Panc1 (cell line): ENCODE measurements at regions not wholly inside any gene's neighbourhood (a gene's known extent, or its start where the extent isn't known, plus 50 kb on each side); places are given as distances from the start of the nearest gene placed in this dataset.

Source experiments
- ATAC-seq: fragments of 200-7000 bp; cut with Tn5 transposase; 2 replicates; pipeline ENCODE4 v1.9.1; 2020; ENCODE audit warnings: mild to moderate bottlenecking, moderate library complexity
- BruUV-seq: library from RNA; stranded (reverse); fragments of 400-500 nt; replicated peaks from 2 replicates; lab custom pipeline; 2021; lab: Mats Ljungman, UMichigan
- CTCF ChIA-PET: fragments of 300-600 bp; sonication (Branson Sonifier 250); formaldehyde crosslinking; loops from one replicate; lab custom pipeline; 2022; ENCODE audit warnings: antibody characterized with exemption; lab: Charles Lee
- POLR2A ChIA-PET: fragments of 300-600 bp; sonication (Branson Sonifier 250); formaldehyde crosslinking; loops from one replicate; lab custom pipeline; 2022; ENCODE audit warnings: antibody characterized with exemption; lab: Charles Lee
- DNase-seq: peaks from one replicate; pipeline ENCODE4 v3.0.0-alpha.2; 2010; ENCODE audit warnings: low read depth, low spot score
- H3K27ac ChIP-seq: 2 replicates; pipeline ENCODE4 v1.5.1; 2011; ENCODE audit warnings: mild to moderate bottlenecking, low read length, inconsistent platforms
- H3K27me3 ChIP-seq: fragments of 200-500 bp; sonication (Bioruptor generic); 2 replicates; pipeline ENCODE4 v1.6.0; 2014; ENCODE audit warnings: low read length, inconsistent platforms; ENCODE audit not compliant: control insufficient read depth, insufficient read depth
- H3K36me3 ChIP-seq: fragments of 200-500 bp; sonication (Bioruptor generic); 2 replicates; pipeline ENCODE4 v1.5.1; 2014; ENCODE audit warnings: inconsistent platforms, mild to moderate bottlenecking, low read length, moderate library complexity; ENCODE audit not compliant: control insufficient read depth, insufficient read depth
- H3K4me1 ChIP-seq: 2 replicates; pipeline ENCODE4 v1.5.1; 2011; ENCODE audit warnings: inconsistent platforms, mild to moderate bottlenecking, low read length, moderate library complexity; ENCODE audit not compliant: control insufficient read depth, insufficient read depth
- H3K4me3 ChIP-seq, 2 experiments: 2 replicates each; pipeline ENCODE4 v1.5.1; 2011 to 2012; ENCODE audit warnings: low read depth in 2 of 2, low read length in 2 of 2, mild to moderate bottlenecking in 2 of 2, inconsistent platforms in 1 of 2, moderate library complexity in 1 of 2
- H3K9me3 ChIP-seq: fragments of 200-500 bp; sonication (Bioruptor generic); 2 replicates; pipeline ENCODE4 v1.5.1; 2014; ENCODE audit warnings: low read depth, mild to moderate bottlenecking, inconsistent platforms, low read length, moderate library complexity; ENCODE audit not compliant: control insufficient read depth, insufficient read depth
- POLR2AphosphoS5 ChIP-seq: IDR thresholded peaks from 2 replicates; pipeline ENCODE4 v1.6.1; 2012; ENCODE audit warnings: mild to moderate bottlenecking, low read depth, low read length, moderate library complexity
- SIN3A ChIP-seq: IDR thresholded peaks from 2 replicates; pipeline ENCODE4 v1.6.1; 2012; ENCODE audit warnings: low read depth, mild to moderate bottlenecking, low read length, moderate library complexity, borderline replicate concordance; ENCODE audit not compliant: insufficient read depth
- TCF7L2 ChIP-seq: IDR thresholded peaks from 2 replicates; pipeline ENCODE4 v1.6.1; 2011; ENCODE audit warnings: mild to moderate bottlenecking, low read depth, low read length, inconsistent platforms
- in situ Hi-C: cut with HindIII; loops from 2 replicates; pipeline ENCODE4 v1.10.0; 2016; ENCODE audit warnings: low sequenced_read_pairs, low pct_unique_long_range_greater_than_20kb
- intact Hi-C: fragments of 100-400 bp; cut with micrococcal nuclease; formaldehyde crosslinking; loops from one replicate; pipeline ENCODE4 v1.10.0; 2022; ENCODE audit not compliant: unreplicated experiment
- TF ChIP-seq, protein P1 (sequence below), 2 experiments: IDR thresholded peaks; 2 replicates each; pipeline ENCODE4 v1.6.1; 2011 to 2012; ENCODE audit warnings: low read depth in 2 of 2, control low read depth in 1 of 2, low read length in 1 of 2, mild to moderate bottlenecking in 1 of 2, moderate library complexity in 1 of 2; ENCODE audit not compliant: insufficient read depth in 1 of 2
- TF ChIP-seq, protein P2 (sequence below): fragments of 450-650 bp; IDR thresholded peaks from 2 replicates; pipeline ENCODE4 v1.5.1; 2017; ENCODE audit warnings: mild to moderate bottlenecking

DNA sequence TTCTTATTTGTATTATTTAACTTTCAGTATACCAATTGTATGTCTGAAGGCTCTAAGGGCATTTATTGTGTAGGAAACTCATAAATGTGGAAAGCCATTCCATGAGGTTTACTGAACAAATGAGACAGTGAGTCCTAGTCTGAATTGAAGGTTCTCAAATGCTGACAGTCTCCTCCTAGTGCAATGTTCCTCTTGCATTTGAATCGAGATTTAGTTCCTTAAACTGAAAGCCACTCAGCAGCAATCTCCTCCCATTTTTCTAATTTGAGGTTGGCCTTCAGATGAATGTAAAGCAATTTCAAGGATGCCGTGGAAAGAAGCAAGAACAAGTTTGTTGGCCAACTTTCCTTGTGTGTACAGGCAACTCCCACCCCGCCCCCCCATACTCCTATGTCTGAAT, 493.2 kb upstream of the KLF4 start:
- no TSS peak for BruUV-seq

DNA sequence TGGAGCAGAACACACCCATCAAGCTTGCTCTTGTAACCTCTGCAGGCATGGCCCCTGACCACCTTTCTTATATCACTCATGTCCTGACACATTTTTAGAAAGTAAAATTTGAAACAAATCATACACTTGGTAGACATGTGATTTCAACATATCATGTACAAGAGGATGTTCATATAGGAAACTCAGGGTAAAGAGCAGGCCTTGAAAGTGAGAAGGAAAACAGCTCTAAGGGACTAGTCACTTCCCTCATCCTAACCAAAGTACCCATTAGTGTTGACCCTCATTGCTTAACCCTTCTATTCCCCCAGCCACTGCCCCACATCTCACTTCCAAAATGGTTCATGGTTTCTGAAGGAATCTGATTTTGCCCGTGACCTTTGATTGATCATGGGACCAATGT, 492.4 kb upstream of the KLF4 start:
- no peaks in the 10 kb centered on the region for H3K4me1 ChIP-seq
- no TSS peak for BruUV-seq
- no peak overlapping the region for H3K4me3 ChIP-seq
- no peaks in the 10 kb centered on the region for H3K27me3 ChIP-seq
- no peak for TF ChIP-seq SIN3A
- no peaks in the 10 kb centered on the region for H3K36me3 ChIP-seq
- DNase-seq = no peak
- H3K9me3 ChIP-seq = no peaks in the 10 kb centered on the region
- CTCF ChIA-PET = no interaction called here
- no peak for ATAC-seq
- in situ Hi-C loops = no loop called here
- POLR2A ChIA-PET = no interaction called here
- intact Hi-C loops = no loop called here
- H3K27ac ChIP-seq = no peak overlapping the region

More for the DNA sequence above, 493.2 kb upstream of the KLF4 start:
- intact Hi-C loops = no loop called here
- Histone ChIP-seq H3K27ac (no peak overlapping the region), H3K36me3 (no peaks in the 10 kb centered on the region), H3K4me3 (no peak overlapping the region), H3K4me1 (no peaks in the 10 kb centered on the region), H3K27me3 (no peaks in the 10 kb centered on the region), H3K9me3 (no peaks in the 10 kb centered on the region)
- TF ChIP-seq TCF7L2 (no peak), POLR2AphosphoS5 (no peak), SIN3A (no peak)
- TF ChIP-seq, protein P1, sequence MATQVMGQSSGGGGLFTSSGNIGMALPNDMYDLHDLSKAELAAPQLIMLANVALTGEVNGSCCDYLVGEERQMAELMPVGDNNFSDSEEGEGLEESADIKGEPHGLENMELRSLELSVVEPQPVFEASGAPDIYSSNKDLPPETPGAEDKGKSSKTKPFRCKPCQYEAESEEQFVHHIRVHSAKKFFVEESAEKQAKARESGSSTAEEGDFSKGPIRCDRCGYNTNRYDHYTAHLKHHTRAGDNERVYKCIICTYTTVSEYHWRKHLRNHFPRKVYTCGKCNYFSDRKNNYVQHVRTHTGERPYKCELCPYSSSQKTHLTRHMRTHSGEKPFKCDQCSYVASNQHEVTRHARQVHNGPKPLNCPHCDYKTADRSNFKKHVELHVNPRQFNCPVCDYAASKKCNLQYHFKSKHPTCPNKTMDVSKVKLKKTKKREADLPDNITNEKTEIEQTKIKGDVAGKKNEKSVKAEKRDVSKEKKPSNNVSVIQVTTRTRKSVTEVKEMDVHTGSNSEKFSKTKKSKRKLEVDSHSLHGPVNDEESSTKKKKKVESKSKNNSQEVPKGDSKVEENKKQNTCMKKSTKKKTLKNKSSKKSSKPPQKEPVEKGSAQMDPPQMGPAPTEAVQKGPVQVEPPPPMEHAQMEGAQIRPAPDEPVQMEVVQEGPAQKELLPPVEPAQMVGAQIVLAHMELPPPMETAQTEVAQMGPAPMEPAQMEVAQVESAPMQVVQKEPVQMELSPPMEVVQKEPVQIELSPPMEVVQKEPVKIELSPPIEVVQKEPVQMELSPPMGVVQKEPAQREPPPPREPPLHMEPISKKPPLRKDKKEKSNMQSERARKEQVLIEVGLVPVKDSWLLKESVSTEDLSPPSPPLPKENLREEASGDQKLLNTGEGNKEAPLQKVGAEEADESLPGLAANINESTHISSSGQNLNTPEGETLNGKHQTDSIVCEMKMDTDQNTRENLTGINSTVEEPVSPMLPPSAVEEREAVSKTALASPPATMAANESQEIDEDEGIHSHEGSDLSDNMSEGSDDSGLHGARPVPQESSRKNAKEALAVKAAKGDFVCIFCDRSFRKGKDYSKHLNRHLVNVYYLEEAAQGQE (IDR thresholded peaks at IDR 0.05; ENCODE audit: insufficient read depth in 1 of 2, low read depth in 2 of 2, low read length in 1 of 2) = no peak
- TF ChIP-seq, protein P2, sequence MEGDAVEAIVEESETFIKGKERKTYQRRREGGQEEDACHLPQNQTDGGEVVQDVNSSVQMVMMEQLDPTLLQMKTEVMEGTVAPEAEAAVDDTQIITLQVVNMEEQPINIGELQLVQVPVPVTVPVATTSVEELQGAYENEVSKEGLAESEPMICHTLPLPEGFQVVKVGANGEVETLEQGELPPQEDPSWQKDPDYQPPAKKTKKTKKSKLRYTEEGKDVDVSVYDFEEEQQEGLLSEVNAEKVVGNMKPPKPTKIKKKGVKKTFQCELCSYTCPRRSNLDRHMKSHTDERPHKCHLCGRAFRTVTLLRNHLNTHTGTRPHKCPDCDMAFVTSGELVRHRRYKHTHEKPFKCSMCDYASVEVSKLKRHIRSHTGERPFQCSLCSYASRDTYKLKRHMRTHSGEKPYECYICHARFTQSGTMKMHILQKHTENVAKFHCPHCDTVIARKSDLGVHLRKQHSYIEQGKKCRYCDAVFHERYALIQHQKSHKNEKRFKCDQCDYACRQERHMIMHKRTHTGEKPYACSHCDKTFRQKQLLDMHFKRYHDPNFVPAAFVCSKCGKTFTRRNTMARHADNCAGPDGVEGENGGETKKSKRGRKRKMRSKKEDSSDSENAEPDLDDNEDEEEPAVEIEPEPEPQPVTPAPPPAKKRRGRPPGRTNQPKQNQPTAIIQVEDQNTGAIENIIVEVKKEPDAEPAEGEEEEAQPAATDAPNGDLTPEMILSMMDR = no peak
- ATAC-seq = no peak
- DNase-seq = no peak
- ChIA-PET POLR2A (no interaction called here), CTCF (no interaction called here)
- in situ Hi-C loops = no loop called here

DNA sequence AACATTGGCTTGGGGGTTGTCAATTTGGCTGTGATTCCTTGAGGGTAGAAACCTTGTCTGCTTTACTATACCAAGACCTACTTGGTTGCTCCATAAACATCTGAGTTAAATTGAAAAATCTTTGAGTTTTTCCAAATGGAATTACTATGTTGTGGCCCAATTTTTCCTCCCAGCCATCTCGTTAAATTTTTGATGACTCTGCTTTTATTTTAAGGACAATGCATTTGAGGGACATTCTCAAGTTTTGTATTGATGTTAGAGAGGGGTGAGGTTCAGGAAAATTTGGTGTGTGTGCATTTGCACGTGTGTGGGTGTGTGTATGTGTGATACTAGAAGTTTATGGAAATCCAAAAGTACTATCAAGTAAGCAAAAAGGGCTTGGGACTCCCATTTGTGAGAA, 491.4 kb upstream of the KLF4 start:
- POLR2A ChIA-PET = no interaction called here

More for the DNA sequence above, 491.4 kb upstream of the KLF4 start:
- TF ChIP-seq, protein P2 = no peak
- BruUV-seq = no TSS peak
- in situ Hi-C loops = no loop called here
- H3K4me1 ChIP-seq = no peaks in the 10 kb centered on the region
- CTCF ChIA-PET = no interaction called here
- H3K27me3 ChIP-seq = no peaks in the 10 kb centered on the region
- H3K27ac ChIP-seq = no peak overlapping the region
- no peaks in the 10 kb centered on the region for H3K9me3 ChIP-seq
- no peak overlapping the region for H3K4me3 ChIP-seq
- no peak for ATAC-seq
- H3K36me3 ChIP-seq = no peaks in the 10 kb centered on the region
- DNase-seq = no peak
- intact Hi-C loops = no loop called here
